Keratinocyte (primary cell): ENCODE measurements at regions not wholly inside any gene's neighbourhood (a gene's known extent, or its start where the extent isn't known, plus 50 kb on each side); places are given as distances from the start of the nearest gene placed in this dataset.

Source experiments
- EZH2 ChIP-seq: IDR thresholded peaks from one replicate; pipeline ENCODE4 v1.6.1; 2012; ENCODE audit warnings: inconsistent platforms, mild to moderate bottlenecking, low read length, moderate library complexity
- TF ChIP-seq, protein P1 (sequence below), 3 experiments: IDR thresholded peaks in 1 of 3; conservative IDR thresholded peaks in 1 of 3; optimal IDR thresholded peaks in 1 of 3; 2 replicates in 2 of 3; 3 replicates in 1 of 3; pipeline versions ENCODE3 to v1.5.1; 2011; ENCODE audit warnings: low read length in 3 of 3, mild to moderate bottlenecking in 3 of 3, moderate library complexity in 2 of 3, control low read depth in 1 of 3, inconsistent platforms in 1 of 3; ENCODE audit not compliant: insufficient read depth in 2 of 3; ENCODE audit errors: extremely low read depth in 1 of 3

DNA sequence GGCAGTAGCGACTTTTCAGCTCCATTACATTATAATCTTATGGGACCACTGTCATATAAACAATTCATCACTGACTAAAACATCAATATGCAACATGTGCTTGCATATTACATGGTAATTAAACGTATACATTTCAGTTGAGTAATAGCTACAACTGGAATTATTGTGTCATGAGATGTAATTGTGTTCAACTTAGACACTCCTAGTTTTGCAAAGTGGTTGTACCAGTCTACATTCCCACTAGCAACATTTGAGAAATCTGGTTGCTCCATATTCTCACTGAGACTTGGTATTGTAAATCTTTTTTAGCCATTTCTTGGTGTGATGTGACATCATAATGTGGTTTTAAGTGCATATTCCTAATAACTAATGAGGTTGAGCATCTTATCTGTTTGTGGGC, 90.0 kb downstream of the CAPZA3 start:
- TF ChIP-seq, protein P1, sequence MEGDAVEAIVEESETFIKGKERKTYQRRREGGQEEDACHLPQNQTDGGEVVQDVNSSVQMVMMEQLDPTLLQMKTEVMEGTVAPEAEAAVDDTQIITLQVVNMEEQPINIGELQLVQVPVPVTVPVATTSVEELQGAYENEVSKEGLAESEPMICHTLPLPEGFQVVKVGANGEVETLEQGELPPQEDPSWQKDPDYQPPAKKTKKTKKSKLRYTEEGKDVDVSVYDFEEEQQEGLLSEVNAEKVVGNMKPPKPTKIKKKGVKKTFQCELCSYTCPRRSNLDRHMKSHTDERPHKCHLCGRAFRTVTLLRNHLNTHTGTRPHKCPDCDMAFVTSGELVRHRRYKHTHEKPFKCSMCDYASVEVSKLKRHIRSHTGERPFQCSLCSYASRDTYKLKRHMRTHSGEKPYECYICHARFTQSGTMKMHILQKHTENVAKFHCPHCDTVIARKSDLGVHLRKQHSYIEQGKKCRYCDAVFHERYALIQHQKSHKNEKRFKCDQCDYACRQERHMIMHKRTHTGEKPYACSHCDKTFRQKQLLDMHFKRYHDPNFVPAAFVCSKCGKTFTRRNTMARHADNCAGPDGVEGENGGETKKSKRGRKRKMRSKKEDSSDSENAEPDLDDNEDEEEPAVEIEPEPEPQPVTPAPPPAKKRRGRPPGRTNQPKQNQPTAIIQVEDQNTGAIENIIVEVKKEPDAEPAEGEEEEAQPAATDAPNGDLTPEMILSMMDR (optimal IDR thresholded peaks at IDR 0.05 in 1 of 3, IDR thresholded peaks at IDR 0.05 in 1 of 3, conservative IDR thresholded peaks at IDR 0.05 in 1 of 3; ENCODE audit: extremely low read depth in 1 of 3, insufficient read depth in 2 of 3, low read length in 3 of 3), result no peak
- TF ChIP-seq EZH2, result no peak
